Activated naive CD4-positive, alpha-beta T cell treated with anti-CD3 and anti-CD28 coated beads for 36 hours (primary cell): ENCODE measurements at regions not wholly inside any gene's neighbourhood (a gene's known extent, or its start where the extent isn't known, plus 50 kb on each side); places are given as distances from the start of the nearest gene placed in this dataset.

ENCODE experiments used
- CTCF ChIA-PET: fragments of 350-600 bp; sonication (Branson Sonifier 250); formaldehyde crosslinking; loops from one replicate; lab custom pipeline; 2021; ENCODE audit warnings: antibody characterized with exemption; lab: Charles Lee
- DNase-seq: peaks from one replicate; pipeline ENCODE4 v3.0.0-alpha.2; 2020
- H3K27ac Mint-ChIP-seq: one replicate; pipeline ENCODE4 v1.8.0; 2021; ENCODE audit warnings: mild to moderate bottlenecking, mixed read lengths
- H3K27me3 Mint-ChIP-seq: one replicate; pipeline ENCODE4 v1.8.0; 2021; ENCODE audit warnings: low read depth, mixed read lengths
- H3K36me3 Mint-ChIP-seq: one replicate; pipeline ENCODE4 v1.8.0; 2021; ENCODE audit warnings: low read depth, mixed read lengths
- H3K4me1 Mint-ChIP-seq: one replicate; pipeline ENCODE4 v1.8.0; 2021; ENCODE audit warnings: low read depth, mixed read lengths
- H3K4me3 Mint-ChIP-seq: one replicate; pipeline ENCODE4 v1.8.0; 2021; ENCODE audit warnings: mild to moderate bottlenecking, moderate library complexity, mixed read lengths
- H3K9me3 Mint-ChIP-seq: one replicate; pipeline ENCODE4 v1.8.0; 2021; ENCODE audit warnings: mixed read lengths
- intact Hi-C: fragments of 100-400 bp; cut with micrococcal nuclease; formaldehyde crosslinking; loops from one replicate; pipeline ENCODE4 v1.15.1; 2023

- H3K27me3 Mint-ChIP-seq = no peaks in the 10 kb centered on the region
These were observed 1397.4 kb upstream of the SPRY2 start for GRCh38 chr13:81738364-81738763.

GRCh38 chr13:81726037-81726726 is 1385.3 kb upstream of the SPRY2 start:
- Mint-ChIP-seq H3K27me3 (no peaks in the 10 kb centered on the region), H3K4me1 (no peaks in the 10 kb centered on the region), H3K4me3 (no peak overlapping the region), H3K27ac (no peak overlapping the region), H3K36me3 (no peaks in the 10 kb centered on the region), H3K9me3 (peaks cover 12% of the 10 kb centered on the region)
- CTCF ChIA-PET = no interaction called here
- intact Hi-C loops = no loop called here
- DNase-seq = no peak

More at GRCh38 chr13:81738364-81738763, 1397.4 kb upstream of the SPRY2 start:
- intact Hi-C loops = no loop called here
- H3K4me3 Mint-ChIP-seq = no peak overlapping the region
- H3K4me1 Mint-ChIP-seq = no peaks in the 10 kb centered on the region
- peaks cover 13% of the 10 kb centered on the region for H3K9me3 Mint-ChIP-seq
- H3K27ac Mint-ChIP-seq = no peak overlapping the region
- no peaks in the 10 kb centered on the region for H3K36me3 Mint-ChIP-seq
- CTCF ChIA-PET = no interaction called here
- DNase-seq = no peak

GRCh38 chr13:81722456-81722855 is 1381.5 kb upstream of the SPRY2 start:
- Mint-ChIP-seq H3K36me3 (no peaks in the 10 kb centered on the region), H3K4me1 (no peaks in the 10 kb centered on the region), H3K9me3 (peaks cover 10% of the 10 kb centered on the region), H3K27ac (no peak overlapping the region), H3K27me3 (no peaks in the 10 kb centered on the region), H3K4me3 (no peak overlapping the region)
- DNase-seq = no peak
- CTCF ChIA-PET = no interaction called here
- intact Hi-C loops = no loop called here

- intact Hi-C loops = no loop called here
- Mint-ChIP-seq H3K4me3 (no peak overlapping the region), H3K27me3 (no peaks in the 10 kb centered on the region), H3K27ac (no peak overlapping the region), H3K9me3 (peaks cover 8% of the 10 kb centered on the region), H3K4me1 (no peaks in the 10 kb centered on the region), H3K36me3 (no peaks in the 10 kb centered on the region)
- CTCF ChIA-PET = no interaction called here
- no peak for DNase-seq
These were observed 1380.5 kb upstream of the SPRY2 start for GRCh38 chr13:81721400-81721799.

GRCh38 chr13:81714513-81714912 is 1373.6 kb upstream of the SPRY2 start:
- CTCF ChIA-PET = no interaction called here

GRCh38 chr13:81713201-81713600 is 1372.3 kb upstream of the SPRY2 start:
- no peaks in the 10 kb centered on the region for H3K4me1 Mint-ChIP-seq
- no peaks in the 10 kb centered on the region for H3K36me3 Mint-ChIP-seq
- intact Hi-C loops = no loop called here
- H3K9me3 Mint-ChIP-seq = peaks cover 11% of the 10 kb centered on the region
- H3K4me3 Mint-ChIP-seq = no peak overlapping the region
- CTCF ChIA-PET = no interaction called here
- H3K27ac Mint-ChIP-seq = no peak overlapping the region
- DNase-seq = no peak
- no peaks in the 10 kb centered on the region for H3K27me3 Mint-ChIP-seq

More at GRCh38 chr13:81714513-81714912, 1373.6 kb upstream of the SPRY2 start:
- Mint-ChIP-seq H3K27ac (no peak overlapping the region), H3K4me3 (no peak overlapping the region), H3K27me3 (no peaks in the 10 kb centered on the region), H3K9me3 (peaks cover 7% of the 10 kb centered on the region), H3K36me3 (no peaks in the 10 kb centered on the region), H3K4me1 (no peaks in the 10 kb centered on the region)
- intact Hi-C loops = no loop called here
- no peak for DNase-seq

- CTCF ChIA-PET = no interaction called here
- intact Hi-C loops = no loop called here
- peaks cover 16% of the 10 kb centered on the region for H3K9me3 Mint-ChIP-seq
These were observed 1356.9 kb upstream of the SPRY2 start for GRCh38 chr13:81697826-81698225.

GRCh38 chr13:81686877-81687276 is 1346.0 kb upstream of the SPRY2 start:
- no peak overlapping the region for H3K27ac Mint-ChIP-seq
- intact Hi-C loops = no loop called here
- CTCF ChIA-PET = no interaction called here

More at GRCh38 chr13:81697826-81698225, 1356.9 kb upstream of the SPRY2 start:
- Mint-ChIP-seq H3K27ac (no peak overlapping the region), H3K4me3 (no peak overlapping the region), H3K36me3 (no peaks in the 10 kb centered on the region), H3K27me3 (no peaks in the 10 kb centered on the region), H3K4me1 (no peaks in the 10 kb centered on the region)
- DNase-seq = no peak

GRCh38 chr13:81683521-81683920 is 1342.6 kb upstream of the SPRY2 start:
- CTCF ChIA-PET = no interaction called here
- Mint-ChIP-seq H3K9me3 (peaks cover 10% of the 10 kb centered on the region), H3K4me1 (no peaks in the 10 kb centered on the region), H3K36me3 (no peaks in the 10 kb centered on the region), H3K4me3 (no peak overlapping the region), H3K27me3 (no peaks in the 10 kb centered on the region), H3K27ac (no peak overlapping the region)
- no peak for DNase-seq
- intact Hi-C loops = no loop called here

More at GRCh38 chr13:81686877-81687276, 1346.0 kb upstream of the SPRY2 start:
- Mint-ChIP-seq H3K4me1 (no peaks in the 10 kb centered on the region), H3K27me3 (no peaks in the 10 kb centered on the region), H3K9me3 (peaks cover 10% of the 10 kb centered on the region), H3K36me3 (no peaks in the 10 kb centered on the region), H3K4me3 (no peak overlapping the region)
- DNase-seq = no peak

- intact Hi-C loops = no loop called here
- Mint-ChIP-seq H3K27ac (no peak overlapping the region), H3K4me1 (no peaks in the 10 kb centered on the region), H3K9me3 (peaks cover 10% of the 10 kb centered on the region), H3K4me3 (no peak overlapping the region), H3K27me3 (no peaks in the 10 kb centered on the region), H3K36me3 (no peaks in the 10 kb centered on the region)
- CTCF ChIA-PET = no interaction called here
- no peak for DNase-seq
These were observed 1341.2 kb upstream of the SPRY2 start for GRCh38 chr13:81682081-81682630.

- Mint-ChIP-seq H3K27ac (no peak overlapping the region), H3K27me3 (no peaks in the 10 kb centered on the region), H3K4me1 (no peaks in the 10 kb centered on the region), H3K36me3 (no peaks in the 10 kb centered on the region), H3K9me3 (peaks cover 8% of the 10 kb centered on the region), H3K4me3 (no peak overlapping the region)
- DNase-seq = no peak
- intact Hi-C loops = no loop called here
- CTCF ChIA-PET = no interaction called here
These were observed 1336.9 kb upstream of the SPRY2 start for GRCh38 chr13:81677857-81678256.

- Mint-ChIP-seq H3K36me3 (no peaks in the 10 kb centered on the region), H3K4me1 (no peaks in the 10 kb centered on the region), H3K9me3 (peaks cover 5% of the 10 kb centered on the region), H3K27ac (no peak overlapping the region), H3K27me3 (no peaks in the 10 kb centered on the region), H3K4me3 (no peak overlapping the region)
- no peak for DNase-seq
- intact Hi-C loops = no loop called here
- CTCF ChIA-PET = interaction anchor here (0.8 kb wide), 1 partner anchor 40 kb away, joined by 5 read pairs; no protein-coding TSS in a partner anchor
These were observed 1335.1 kb upstream of the SPRY2 start for GRCh38 chr13:81676008-81676407.

- H3K9me3 Mint-ChIP-seq = peaks cover 8% of the 10 kb centered on the region
- H3K4me3 Mint-ChIP-seq = no peak overlapping the region
- H3K4me1 Mint-ChIP-seq = no peaks in the 10 kb centered on the region
- no peak for DNase-seq
- CTCF ChIA-PET = no interaction called here
- H3K27me3 Mint-ChIP-seq = no peaks in the 10 kb centered on the region
- H3K36me3 Mint-ChIP-seq = no peaks in the 10 kb centered on the region
- no peak overlapping the region for H3K27ac Mint-ChIP-seq
- intact Hi-C loops = no loop called here
These were observed 1330.1 kb upstream of the SPRY2 start for GRCh38 chr13:81671064-81671463.
